ENCODE measurements at regions not wholly inside any gene's neighbourhood (a gene's known extent, or its start where the extent isn't known, plus 50 kb on each side); places are given as distances from the start of the nearest gene placed in this dataset.
"Not testable (repeated sequence)": the region's sequence is repeated elsewhere in the genome, so short reads cannot be mapped to it uniquely, and the experiment has no call there.

DNA sequence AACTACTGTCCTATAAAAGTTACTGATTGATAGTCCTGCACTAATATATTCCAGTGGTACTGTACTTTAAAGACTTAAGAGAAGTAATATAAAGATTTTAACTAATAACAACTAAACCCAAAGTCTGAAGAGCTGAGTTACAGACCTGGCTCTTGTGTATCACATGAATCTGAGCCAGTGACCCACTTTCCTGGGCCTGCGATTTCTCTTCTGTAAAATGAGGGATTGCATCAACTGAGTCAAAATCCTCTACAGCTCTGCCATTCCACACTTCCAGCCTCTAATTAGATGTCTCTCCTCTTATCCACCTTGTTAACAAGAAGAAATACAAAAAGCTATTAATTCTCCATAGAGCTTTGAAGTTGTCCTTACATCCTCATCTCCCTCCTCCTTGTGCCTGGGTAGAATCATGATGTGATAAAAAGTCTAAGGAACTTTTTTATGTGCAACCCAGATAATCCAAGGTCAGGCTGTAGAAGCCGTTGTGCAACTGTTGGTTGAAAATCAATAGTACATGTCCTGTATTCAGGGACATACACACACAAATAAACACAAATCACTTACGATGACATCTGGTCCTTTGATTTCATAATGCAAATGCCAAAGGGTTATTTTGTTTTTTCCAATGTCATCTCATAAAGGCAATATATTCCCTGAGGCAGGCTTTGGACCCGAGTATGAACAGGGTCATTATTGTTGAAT lies 410.3 kb downstream of the KCNA4 start:
- H3K36me3 Mint-ChIP-seq (ENCODE audit: insufficient read depth, unreplicated experiment), result no peaks in the 10 kb centered on the region
- CTCF ChIA-PET, result no interaction called here

DNA sequence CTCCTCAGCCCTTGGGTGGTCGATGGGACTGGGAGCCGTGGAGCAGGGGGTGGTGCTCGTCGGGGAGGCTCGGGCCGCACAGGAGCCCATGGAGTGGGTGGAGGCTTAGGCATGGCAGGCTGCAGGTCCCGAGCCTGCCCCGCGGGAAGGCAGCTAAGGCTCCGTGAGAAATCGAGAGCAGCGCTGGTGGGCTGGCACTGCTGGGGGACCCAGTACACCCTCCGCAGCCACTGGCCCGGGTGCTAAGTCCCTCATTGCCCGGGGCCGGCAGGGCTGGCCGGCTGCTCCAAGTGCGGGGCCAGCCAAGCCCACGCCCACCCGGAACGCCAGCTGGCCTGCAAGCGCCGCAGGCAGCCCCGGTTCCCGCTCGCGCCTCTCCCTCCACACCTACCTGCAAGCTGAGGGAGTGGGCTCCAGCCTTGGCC lies 416.7 kb downstream of the KCNA4 start:
- POLR2A ChIA-PET; H3K27ac Mint-ChIP-seq (ENCODE audit: low read depth, unreplicated experiment); CTCF ChIA-PET; H3K9me3 Mint-ChIP-seq (ENCODE audit: unreplicated experiment); BruUV-seq (replicated peaks); H3K4me3 Mint-ChIP-seq (ENCODE audit: unreplicated experiment); H3K4me1 Mint-ChIP-seq (ENCODE audit: insufficient read depth, unreplicated experiment); DNase-seq (ENCODE audit: unreplicated experiment); H3K36me3 Mint-ChIP-seq (ENCODE audit: insufficient read depth, unreplicated experiment); H3K27me3 Mint-ChIP-seq (ENCODE audit: insufficient read depth, unreplicated experiment); intact Hi-C loops (cut with micrococcal nuclease): not testable (repeated sequence)

More for the DNA sequence above, 410.3 kb downstream of the KCNA4 start:
- intact Hi-C loops (cut with micrococcal nuclease), result no loop called here
- no peak for DNase-seq (ENCODE audit: unreplicated experiment)
- Mint-ChIP-seq H3K4me3 (ENCODE audit: unreplicated experiment) (no peak overlapping the region), H3K27me3 (ENCODE audit: insufficient read depth, unreplicated experiment) (no peaks in the 10 kb centered on the region), H3K9me3 (ENCODE audit: unreplicated experiment) (no peaks in the 10 kb centered on the region), H3K4me1 (ENCODE audit: insufficient read depth, unreplicated experiment) (no peaks in the 10 kb centered on the region), H3K27ac (ENCODE audit: low read depth, unreplicated experiment) (no peak overlapping the region)
- POLR2A ChIA-PET, result interaction anchor here (1.4 kb wide), 1 partner anchor 9 kb away, joined by 4 read pairs; no protein-coding TSS in a partner anchor
- TF ChIP-seq, protein P1, sequence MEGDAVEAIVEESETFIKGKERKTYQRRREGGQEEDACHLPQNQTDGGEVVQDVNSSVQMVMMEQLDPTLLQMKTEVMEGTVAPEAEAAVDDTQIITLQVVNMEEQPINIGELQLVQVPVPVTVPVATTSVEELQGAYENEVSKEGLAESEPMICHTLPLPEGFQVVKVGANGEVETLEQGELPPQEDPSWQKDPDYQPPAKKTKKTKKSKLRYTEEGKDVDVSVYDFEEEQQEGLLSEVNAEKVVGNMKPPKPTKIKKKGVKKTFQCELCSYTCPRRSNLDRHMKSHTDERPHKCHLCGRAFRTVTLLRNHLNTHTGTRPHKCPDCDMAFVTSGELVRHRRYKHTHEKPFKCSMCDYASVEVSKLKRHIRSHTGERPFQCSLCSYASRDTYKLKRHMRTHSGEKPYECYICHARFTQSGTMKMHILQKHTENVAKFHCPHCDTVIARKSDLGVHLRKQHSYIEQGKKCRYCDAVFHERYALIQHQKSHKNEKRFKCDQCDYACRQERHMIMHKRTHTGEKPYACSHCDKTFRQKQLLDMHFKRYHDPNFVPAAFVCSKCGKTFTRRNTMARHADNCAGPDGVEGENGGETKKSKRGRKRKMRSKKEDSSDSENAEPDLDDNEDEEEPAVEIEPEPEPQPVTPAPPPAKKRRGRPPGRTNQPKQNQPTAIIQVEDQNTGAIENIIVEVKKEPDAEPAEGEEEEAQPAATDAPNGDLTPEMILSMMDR (IDR thresholded peaks at IDR 0.05; ENCODE audit: unreplicated experiment), result no peak
- BruUV-seq (replicated peaks), result no TSS peak

DNA sequence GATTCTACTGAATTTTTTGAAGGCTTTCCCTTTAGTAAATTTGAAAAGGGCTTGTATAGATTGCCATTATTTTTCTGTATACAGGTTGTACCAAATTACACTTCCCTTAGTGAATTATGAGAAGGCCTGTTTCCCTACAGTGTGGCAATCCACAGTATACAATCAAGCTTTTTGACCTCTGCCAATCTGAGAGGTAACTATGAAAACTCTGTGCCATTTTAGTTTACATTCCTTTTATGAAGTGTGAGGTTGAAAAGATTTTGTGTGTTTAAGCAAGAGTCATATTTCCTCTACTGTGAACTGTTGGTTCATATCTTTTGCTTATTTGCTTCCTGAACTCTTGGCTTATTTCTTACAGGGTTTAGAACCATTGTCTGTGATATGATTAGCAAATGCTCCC lies 432.5 kb downstream of the KCNA4 start:
- intact Hi-C loops (cut with micrococcal nuclease), result no loop called here
- Mint-ChIP-seq H3K4me1 (ENCODE audit: insufficient read depth, unreplicated experiment) (no peaks in the 10 kb centered on the region), H3K4me3 (ENCODE audit: unreplicated experiment) (no peak overlapping the region), H3K9me3 (ENCODE audit: unreplicated experiment) (no peaks in the 10 kb centered on the region), H3K36me3 (ENCODE audit: insufficient read depth, unreplicated experiment) (no peaks in the 10 kb centered on the region), H3K27me3 (ENCODE audit: insufficient read depth, unreplicated experiment) (no peaks in the 10 kb centered on the region), H3K27ac (ENCODE audit: low read depth, unreplicated experiment) (no peak overlapping the region)
- ChIA-PET POLR2A (no interaction called here), CTCF (no interaction called here)
- BruUV-seq (replicated peaks), result no TSS peak
- TF ChIP-seq, protein P1 (IDR thresholded peaks at IDR 0.05; ENCODE audit: unreplicated experiment), result no peak
- no peak for DNase-seq (ENCODE audit: unreplicated experiment)

DNA sequence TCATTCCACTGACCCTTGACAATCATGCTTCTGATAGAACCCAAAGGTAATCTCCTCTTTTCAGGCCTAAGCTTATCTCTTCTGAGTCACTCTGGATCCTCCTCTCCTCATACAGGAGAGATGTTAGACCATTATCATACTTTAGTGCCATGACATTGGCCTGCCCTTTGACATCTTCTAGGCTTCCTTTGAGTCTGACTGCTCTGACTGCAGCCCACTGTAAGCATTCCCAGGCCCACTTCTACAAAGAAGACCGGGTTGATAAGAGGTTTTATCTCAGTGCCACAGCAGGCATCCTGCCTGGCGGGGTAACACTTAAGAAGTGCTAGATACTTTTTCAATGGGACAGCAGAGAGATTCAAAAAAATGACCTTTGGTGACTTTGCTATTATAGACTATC lies 438.0 kb downstream of the KCNA4 start:
- CTCF ChIA-PET, result no interaction called here
- TF ChIP-seq, protein P1 (IDR thresholded peaks at IDR 0.05; ENCODE audit: unreplicated experiment), result no peak
- no peaks in the 10 kb centered on the region for H3K27me3 Mint-ChIP-seq (ENCODE audit: insufficient read depth, unreplicated experiment)
- no peak for DNase-seq (ENCODE audit: unreplicated experiment)
- no peaks in the 10 kb centered on the region for H3K36me3 Mint-ChIP-seq (ENCODE audit: insufficient read depth, unreplicated experiment)
- no TSS peak for BruUV-seq (replicated peaks)
- H3K4me3 Mint-ChIP-seq (ENCODE audit: unreplicated experiment), result no peak overlapping the region
- intact Hi-C loops (cut with micrococcal nuclease), result no loop called here
- no peak overlapping the region for H3K27ac Mint-ChIP-seq (ENCODE audit: low read depth, unreplicated experiment)
- no peaks in the 10 kb centered on the region for H3K4me1 Mint-ChIP-seq (ENCODE audit: insufficient read depth, unreplicated experiment)
- no peaks in the 10 kb centered on the region for H3K9me3 Mint-ChIP-seq (ENCODE audit: unreplicated experiment)
- POLR2A ChIA-PET, result interaction anchor here (1.4 kb wide), 1 partner anchor 13 kb away, joined by 3 read pairs; no protein-coding TSS in a partner anchor
